ENCODE measurements at regions not wholly inside any gene's neighbourhood (a gene's known extent, or its start where the extent isn't known, plus 50 kb on each side); places are given as distances from the start of the nearest gene placed in this dataset.
"Not testable (repeated sequence)": the region's sequence is repeated elsewhere in the genome, so short reads cannot be mapped to it uniquely, and the experiment has no call there.

DNA sequence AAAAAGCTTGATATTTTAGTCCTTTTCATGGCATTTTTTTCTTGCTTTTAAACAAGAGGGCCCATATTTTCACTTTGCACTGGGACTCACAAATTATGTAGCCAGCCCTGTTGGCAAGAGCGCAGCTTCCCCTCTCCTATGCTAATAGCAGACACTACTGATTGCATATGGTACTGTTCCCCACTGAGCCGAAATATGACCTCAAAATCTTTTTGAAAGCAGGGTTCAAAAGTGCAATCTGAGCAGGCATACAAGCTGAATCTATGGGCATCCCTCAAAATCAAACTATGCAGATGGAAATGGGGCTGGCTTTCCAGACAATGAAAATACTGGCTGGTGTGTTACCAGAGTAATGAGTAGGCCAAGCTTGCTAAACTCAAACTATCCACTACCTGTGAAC lies 225.2 kb upstream of the SETMAR start:
- H3K4me1 Mint-ChIP-seq, result no peaks in the 10 kb centered on the region
- intact Hi-C loops (cut with DNase I, micrococcal nuclease), result no loop called here
- DNase-seq (no peak), ATAC-seq (no peak)
- no peaks in the 10 kb centered on the region for H3K36me3 Mint-ChIP-seq (ENCODE audit: low read depth)
- H3K27me3 Mint-ChIP-seq, result no peaks in the 10 kb centered on the region
- no peak overlapping the region for H3K27ac Mint-ChIP-seq
- H3K9me3 Mint-ChIP-seq (ENCODE audit: low read depth), result peaks cover 8% of the 10 kb centered on the region
- no peak overlapping the region for H3K4me3 Mint-ChIP-seq
- CTCF ChIA-PET, result no interaction called here
- POLR2A ChIA-PET, result no interaction called here

DNA sequence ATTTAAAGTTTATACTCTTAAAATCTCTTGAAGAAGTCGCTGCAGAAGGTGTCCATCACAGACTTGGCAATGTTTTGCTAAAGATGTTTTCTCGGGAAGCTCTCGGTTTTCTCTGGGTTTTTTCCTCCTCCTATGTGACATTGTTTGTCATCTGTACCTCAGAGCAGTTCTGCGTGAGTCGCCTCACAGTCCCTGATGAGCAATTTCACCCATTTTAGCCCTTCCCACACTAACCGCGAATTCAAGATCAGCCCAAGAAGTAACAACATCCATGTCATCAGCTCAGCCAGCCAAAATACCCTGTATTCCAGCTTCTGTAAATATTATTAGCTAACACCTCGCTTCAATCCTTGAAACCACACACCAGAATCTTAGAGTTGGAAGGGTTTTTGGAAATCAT lies 224.3 kb upstream of the SETMAR start:
- Mint-ChIP-seq H3K27me3 (no peaks in the 10 kb centered on the region), H3K9me3 (ENCODE audit: low read depth) (peaks cover 8% of the 10 kb centered on the region), H3K36me3 (ENCODE audit: low read depth) (no peaks in the 10 kb centered on the region), H3K4me1 (no peaks in the 10 kb centered on the region), H3K27ac (no peak overlapping the region), H3K4me3 (no peak overlapping the region)
- ATAC-seq, result peak; percentile 44
- POLR2A ChIA-PET, result no interaction called here
- DNase-seq, result peak; percentile 10
- intact Hi-C loops (cut with DNase I, micrococcal nuclease), result no loop called here
- CTCF ChIA-PET, result interaction anchor here (0.6 to 0.7 kb wide), 3 partner anchors 211 to 1446 kb away, joined by 3 read pairs; no protein-coding TSS in a partner anchor

- ATAC-seq, result no peak
- Mint-ChIP-seq H3K36me3 (ENCODE audit: low read depth) (no peaks in the 10 kb centered on the region), H3K4me1 (no peaks in the 10 kb centered on the region), H3K27me3 (no peaks in the 10 kb centered on the region), H3K9me3 (ENCODE audit: low read depth) (peaks cover 7% of the 10 kb centered on the region), H3K4me3 (no peak overlapping the region), H3K27ac (no peak overlapping the region)
- intact Hi-C loops (cut with DNase I, micrococcal nuclease), result no loop called here
- ChIA-PET CTCF (interaction anchor here (0.6 to 0.7 kb wide), 3 partner anchors 210 to 1447 kb away, joined by 3 read pairs; no protein-coding TSS in a partner anchor), POLR2A (no interaction called here)
- DNase-seq, result no peak
Observed at GRCh38 chr3:4079339-4080195, 223.6 kb upstream of the SETMAR start.

DNA sequence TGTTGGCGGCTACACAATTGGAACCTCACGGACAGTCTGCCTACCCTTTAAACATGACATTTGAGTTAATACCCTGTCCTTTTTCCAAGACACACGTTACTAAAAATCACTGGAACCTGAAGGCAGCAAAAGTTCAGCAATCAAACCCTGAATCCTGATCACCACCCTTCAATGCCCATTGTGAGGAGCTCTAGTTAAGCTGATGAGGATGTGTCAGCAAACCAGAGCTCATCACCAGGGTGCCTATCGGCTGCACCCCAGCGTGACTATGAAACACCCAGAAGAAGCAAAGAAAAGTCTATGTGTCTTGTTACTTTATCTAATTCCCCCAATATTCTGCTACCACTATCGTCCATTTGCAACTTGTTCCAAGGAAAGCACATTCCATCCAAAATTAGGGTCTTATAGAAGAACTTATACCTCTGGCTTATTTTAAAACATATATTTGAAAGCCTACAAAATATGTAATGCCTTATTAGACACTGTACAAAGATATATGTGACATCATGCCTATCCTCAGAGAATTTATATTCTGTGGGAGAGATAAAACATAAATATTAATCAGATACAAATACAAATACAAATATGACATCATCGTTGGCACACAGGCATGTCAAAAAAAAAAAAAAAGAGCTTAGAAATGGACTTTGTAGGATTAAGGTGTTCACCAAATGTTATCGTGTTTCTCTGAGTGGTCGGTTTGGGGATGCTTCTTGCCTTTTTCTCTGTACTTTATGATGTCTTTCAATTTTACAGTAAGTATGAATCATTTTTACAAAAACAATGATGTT lies 219.7 kb upstream of the SETMAR start:
- Mint-ChIP-seq H3K27me3 (no peaks in the 10 kb centered on the region), H3K36me3 (ENCODE audit: low read depth) (no peaks in the 10 kb centered on the region), H3K4me3 (no peak overlapping the region), H3K27ac (no peak overlapping the region), H3K9me3 (ENCODE audit: low read depth) (no peaks in the 10 kb centered on the region), H3K4me1 (no peaks in the 10 kb centered on the region)
- ChIA-PET CTCF (interaction anchor here (0.6 to 0.7 kb wide), 2 partner anchors 553 to 738 kb away, joined by 3 read pairs; no protein-coding TSS in a partner anchor), POLR2A (no interaction called here)
- no peak for ATAC-seq
- DNase-seq, result no peak
- intact Hi-C loops (cut with DNase I, micrococcal nuclease), result no loop called here

DNA sequence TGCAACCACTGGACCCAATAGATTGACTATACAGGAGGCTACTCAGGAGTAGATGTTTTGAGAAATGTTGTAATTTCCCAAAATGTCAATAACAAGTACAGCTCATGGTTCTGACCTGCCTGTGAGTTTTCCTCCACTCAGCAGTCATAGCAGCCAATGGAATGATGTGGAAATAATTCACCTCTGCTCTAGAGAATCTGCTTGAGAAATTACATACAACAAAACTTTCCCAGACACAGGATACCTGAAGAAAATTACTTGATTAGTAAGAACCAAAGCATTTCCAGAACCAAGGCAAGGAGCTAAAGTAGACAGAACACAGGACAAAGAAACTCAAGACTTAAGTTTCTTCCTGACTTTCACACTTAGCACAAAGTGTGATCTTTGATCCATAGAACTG lies 218.9 kb upstream of the SETMAR start:
- ChIA-PET CTCF (interaction anchor here (0.6 kb wide), 1 partner anchor 553 kb away, joined by 3 read pairs; no protein-coding TSS in a partner anchor), POLR2A (no interaction called here)
- H3K27me3 Mint-ChIP-seq, result no peaks in the 10 kb centered on the region
- no peaks in the 10 kb centered on the region for H3K4me1 Mint-ChIP-seq
- H3K36me3 Mint-ChIP-seq (ENCODE audit: low read depth), result no peaks in the 10 kb centered on the region
- no peaks in the 10 kb centered on the region for H3K9me3 Mint-ChIP-seq (ENCODE audit: low read depth)
- no peak overlapping the region for H3K4me3 Mint-ChIP-seq
- H3K27ac Mint-ChIP-seq, result no peak overlapping the region
- ATAC-seq (no peak), DNase-seq (no peak)
- intact Hi-C loops (cut with DNase I, micrococcal nuclease), result no loop called here

GRCh38 chr3:4086662-4087061 lies 216.5 kb upstream of the SETMAR start:
- H3K36me3 Mint-ChIP-seq (ENCODE audit: low read depth); intact Hi-C loops (cut with DNase I, micrococcal nuclease); H3K4me1 Mint-ChIP-seq; POLR2A ChIA-PET; DNase-seq; H3K27me3 Mint-ChIP-seq; H3K4me3 Mint-ChIP-seq; H3K27ac Mint-ChIP-seq; H3K9me3 Mint-ChIP-seq (ENCODE audit: low read depth): not testable (repeated sequence)
- CTCF ChIA-PET, result interaction anchor here (0.8 to 1.2 kb wide), 2 partner anchors 88 to 144 kb away, joined by 3 read pairs; no protein-coding TSS in a partner anchor
- ATAC-seq, result peak; percentile 53

DNA sequence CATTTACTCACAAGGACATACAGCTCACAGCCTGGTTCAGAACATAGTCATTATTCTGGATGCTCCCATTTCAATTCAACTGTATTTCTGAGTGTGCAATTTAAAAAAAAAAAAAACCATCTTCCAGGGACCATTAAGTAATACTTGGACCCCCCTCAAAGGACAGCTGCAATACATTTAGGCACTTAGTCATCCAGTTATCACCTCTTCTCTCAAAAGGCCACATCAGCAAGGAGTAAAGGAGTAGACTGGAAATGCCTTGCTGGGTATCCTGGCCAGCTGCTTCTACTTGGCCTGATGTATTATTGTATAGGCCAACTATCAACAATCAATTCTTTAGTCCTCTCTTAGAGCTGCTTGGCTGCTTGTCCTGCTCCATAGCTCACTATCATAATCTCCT lies 211.4 kb upstream of the SETMAR start:
- Mint-ChIP-seq H3K36me3 (ENCODE audit: low read depth) (no peaks in the 10 kb centered on the region), H3K27me3 (no peaks in the 10 kb centered on the region), H3K4me3 (no peak overlapping the region), H3K9me3 (ENCODE audit: low read depth) (no peaks in the 10 kb centered on the region), H3K4me1 (no peaks in the 10 kb centered on the region), H3K27ac (no peak overlapping the region)
- ChIA-PET CTCF (interaction anchor here (0.5 kb wide), 1 partner anchor 24 kb away, joined by 3 read pairs; no protein-coding TSS in a partner anchor), POLR2A (no interaction called here)
- DNase-seq (no peak), ATAC-seq (no peak)
- intact Hi-C loops (cut with DNase I, micrococcal nuclease), result no loop called here

- H3K27ac Mint-ChIP-seq, result no peak overlapping the region
- H3K9me3 Mint-ChIP-seq (ENCODE audit: low read depth), result peaks cover 3% of the 10 kb centered on the region
- no peaks in the 10 kb centered on the region for H3K36me3 Mint-ChIP-seq (ENCODE audit: low read depth)
- no peaks in the 10 kb centered on the region for H3K27me3 Mint-ChIP-seq
- DNase-seq (no peak), ATAC-seq (no peak)
- H3K4me1 Mint-ChIP-seq, result no peaks in the 10 kb centered on the region
- H3K4me3 Mint-ChIP-seq, result no peak overlapping the region
- ChIA-PET POLR2A (interaction anchor here (0.6 kb wide), 1 partner anchor 792 kb away, joined by 3 read pairs; no protein-coding TSS in a partner anchor), CTCF (interaction anchor here (1.0 kb wide), 1 partner anchor 9 kb away, joined by 3 read pairs; no protein-coding TSS in a partner anchor)
- intact Hi-C loops (cut with DNase I, micrococcal nuclease), result no loop called here
Observed at GRCh38 chr3:4097801-4098200, 205.4 kb upstream of the SETMAR start.

GRCh38 chr3:4099607-4100006 lies 203.6 kb upstream of the SETMAR start:
- no peaks in the 10 kb centered on the region for H3K36me3 Mint-ChIP-seq (ENCODE audit: low read depth)
- H3K9me3 Mint-ChIP-seq (ENCODE audit: low read depth), result peaks cover 3% of the 10 kb centered on the region
- no peak overlapping the region for H3K4me3 Mint-ChIP-seq
- intact Hi-C loops (cut with DNase I, micrococcal nuclease), result no loop called here
- ChIA-PET POLR2A (no interaction called here), CTCF (interaction anchor here (0.5 kb wide), 1 partner anchor 59 kb away, joined by 3 read pairs; no protein-coding TSS in a partner anchor)
- H3K27ac Mint-ChIP-seq, result no peak overlapping the region
- no peaks in the 10 kb centered on the region for H3K4me1 Mint-ChIP-seq
- DNase-seq (no peak), ATAC-seq (no peak)
- H3K27me3 Mint-ChIP-seq, result no peaks in the 10 kb centered on the region

DNA sequence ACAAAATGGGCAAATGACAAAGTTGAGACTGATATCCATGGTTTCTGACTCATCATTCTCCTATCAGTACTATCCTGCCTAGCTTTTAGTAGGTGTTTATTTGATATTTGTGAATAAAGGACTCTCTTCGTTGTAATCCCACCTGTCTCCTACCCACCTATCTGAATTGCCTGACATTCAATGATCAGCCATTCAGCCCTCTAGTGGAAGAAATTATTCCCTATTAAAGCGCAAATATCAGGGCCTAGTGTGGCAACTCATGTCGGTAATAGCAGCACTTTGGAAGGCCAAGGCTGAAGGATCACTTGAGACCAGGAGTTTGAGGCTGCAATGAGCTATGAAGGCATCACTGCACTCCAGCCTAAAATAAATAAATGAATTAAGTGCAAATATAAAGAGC lies 195.7 kb upstream of the SETMAR start:
- Mint-ChIP-seq H3K27me3 (no peaks in the 10 kb centered on the region), H3K9me3 (ENCODE audit: low read depth) (no peaks in the 10 kb centered on the region), H3K36me3 (ENCODE audit: low read depth) (no peaks in the 10 kb centered on the region), H3K27ac (no peak overlapping the region), H3K4me1 (no peaks in the 10 kb centered on the region), H3K4me3 (no peak overlapping the region)
- no peak for ATAC-seq
- CTCF ChIA-PET, result interaction anchor here (0.7 to 1.3 kb wide), 3 partner anchors 9 to 341 kb away, joined by 3 read pairs; no protein-coding TSS in a partner anchor
- DNase-seq, result no peak
- intact Hi-C loops (cut with DNase I, micrococcal nuclease), result no loop called here
- POLR2A ChIA-PET, result no interaction called here

GRCh38 chr3:4113811-4114522 lies 189.2 kb upstream of the SETMAR start:
- intact Hi-C loops (cut with DNase I, micrococcal nuclease), result no loop called here
- H3K27ac Mint-ChIP-seq, result no peak overlapping the region
- no peaks in the 10 kb centered on the region for H3K9me3 Mint-ChIP-seq (ENCODE audit: low read depth)
- H3K4me1 Mint-ChIP-seq, result no peaks in the 10 kb centered on the region
- H3K4me3 Mint-ChIP-seq, result no peak overlapping the region
- H3K27me3 Mint-ChIP-seq, result no peaks in the 10 kb centered on the region
- DNase-seq (no peak), ATAC-seq (no peak)
- H3K36me3 Mint-ChIP-seq (ENCODE audit: low read depth), result no peaks in the 10 kb centered on the region
- ChIA-PET POLR2A (no interaction called here), CTCF (no interaction called here)
